ENCODE measurements at regions not wholly inside any gene's neighbourhood (a gene's known extent, or its start where the extent isn't known, plus 50 kb on each side); places are given as distances from the start of the nearest gene placed in this dataset.

- no peak for TF ChIP-seq CTCF (IDR thresholded peaks at IDR 0.05)
- TF ChIP-seq POLR2A (IDR thresholded peaks at IDR 0.05): no peak
These were observed 253.9 kb downstream of the RPLP1 start for GRCh38 chr15:69706353-69707097.
